HK-2 (cell line): ENCODE measurements at regions not wholly inside any gene's neighbourhood (a gene's known extent, or its start where the extent isn't known, plus 50 kb on each side); places are given as distances from the start of the nearest gene placed in this dataset.

Experiments
- DNase-seq: peaks from one replicate; pipeline ENCODE4 v3.0.0-alpha.2; 2018; ENCODE audit not compliant: unreplicated experiment

- DNase-seq, result no peak
Observed at GRCh38 chr10:42973411-42973810, 103.5 kb upstream of the RET start.

GRCh38 chr10:42973870-42974692, 102.8 kb upstream of the RET start:
- DNase-seq, result no peak

GRCh38 chr10:42974693-42975002, 102.2 kb upstream of the RET start:
- DNase-seq, result no peak

DNA sequence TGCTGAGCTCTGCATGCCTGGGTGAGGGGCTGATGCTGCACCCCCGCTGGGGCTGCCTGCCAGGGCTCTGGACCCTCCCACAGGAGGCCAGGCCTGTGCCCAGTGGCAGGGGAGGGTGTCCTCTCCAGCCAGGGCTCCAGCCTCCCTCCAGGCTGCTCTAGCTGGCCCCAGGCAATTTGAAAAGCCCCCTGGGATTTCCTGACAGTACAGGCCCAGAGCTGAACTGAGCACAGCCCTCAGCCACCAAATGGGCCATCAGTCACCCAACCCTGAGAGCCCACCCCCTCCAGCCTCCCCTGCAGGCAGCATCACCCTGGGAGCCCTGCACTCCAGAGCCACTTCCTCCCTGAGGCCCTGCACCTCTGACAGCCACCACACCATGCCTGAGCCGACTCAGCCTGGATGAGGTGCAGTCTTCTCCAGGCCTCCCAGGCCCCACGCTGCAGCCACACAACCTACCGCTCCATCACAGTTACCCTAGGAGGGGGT, 101.8 kb upstream of the RET start:
- no peak for DNase-seq

- DNase-seq, result no peak
Observed at GRCh38 chr10:42975558-42976340, 101.1 kb upstream of the RET start.

- no peak for DNase-seq
Observed at GRCh38 chr10:42976351-42977031, 100.4 kb upstream of the RET start.

GRCh38 chr10:42977032-42977416, 99.8 kb upstream of the RET start:
- DNase-seq, result no peak

- DNase-seq, result no peak
Observed at GRCh38 chr10:42979181-42979580, 97.7 kb upstream of the RET start.

GRCh38 chr10:42979721-42980467, 97.0 kb upstream of the RET start:
- no peak for DNase-seq

- no peak for DNase-seq
Observed at GRCh38 chr10:42980553-42981357, 96.1 kb upstream of the RET start.

- DNase-seq, result no peak
Observed at GRCh38 chr10:42981358-42982236, 95.3 kb upstream of the RET start.

GRCh38 chr10:42982891-42983506, 93.9 kb upstream of the RET start:
- no peak for DNase-seq

DNA sequence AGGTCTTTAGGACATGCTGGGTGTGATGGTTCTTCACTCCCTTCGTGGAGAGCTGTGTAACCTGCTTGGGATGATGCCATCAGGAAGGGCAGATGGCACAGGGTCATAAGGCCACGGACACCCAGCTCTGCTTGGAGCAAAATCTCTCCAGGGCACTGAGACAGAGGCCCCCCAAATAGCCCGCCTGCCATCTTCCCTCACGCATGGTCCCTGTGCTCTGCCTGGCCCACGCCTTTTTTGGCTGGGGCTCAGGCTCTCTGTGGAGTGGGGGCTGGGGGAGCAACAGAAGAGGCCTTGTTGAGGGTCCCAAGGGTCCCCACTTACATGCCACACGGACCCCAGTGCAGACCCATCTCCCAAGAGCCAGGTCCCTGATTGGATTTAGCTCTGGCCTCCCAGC, 93.3 kb upstream of the RET start:
- no peak for DNase-seq

DNA sequence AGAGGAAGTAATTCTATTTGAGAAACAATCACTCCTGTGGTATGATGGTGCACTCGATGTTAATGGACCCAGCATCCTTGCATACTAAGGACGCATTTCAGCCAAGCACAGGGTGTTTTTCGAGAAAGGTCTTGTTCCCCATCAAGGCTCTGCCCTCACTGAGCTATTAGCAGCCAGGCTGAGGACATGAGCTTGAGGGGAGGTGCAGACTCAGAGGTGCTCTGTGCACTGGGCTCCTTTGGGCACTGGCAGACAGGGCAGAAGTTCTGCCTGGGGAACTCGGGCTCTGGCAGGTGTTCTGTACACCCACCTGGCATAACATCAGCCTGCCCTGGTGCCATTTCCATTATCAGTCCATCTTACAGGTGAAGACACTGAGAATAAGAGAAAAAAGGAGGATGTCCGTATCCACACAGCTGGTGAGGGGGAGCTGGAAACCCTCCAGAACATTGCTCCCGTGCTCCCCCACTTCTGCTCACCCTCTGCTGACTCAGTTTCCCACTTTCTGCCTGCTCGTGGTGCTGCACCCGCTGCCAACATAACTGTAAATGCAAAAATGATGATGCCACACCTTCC, 92.7 kb upstream of the RET start:
- no peak for DNase-seq

DNA sequence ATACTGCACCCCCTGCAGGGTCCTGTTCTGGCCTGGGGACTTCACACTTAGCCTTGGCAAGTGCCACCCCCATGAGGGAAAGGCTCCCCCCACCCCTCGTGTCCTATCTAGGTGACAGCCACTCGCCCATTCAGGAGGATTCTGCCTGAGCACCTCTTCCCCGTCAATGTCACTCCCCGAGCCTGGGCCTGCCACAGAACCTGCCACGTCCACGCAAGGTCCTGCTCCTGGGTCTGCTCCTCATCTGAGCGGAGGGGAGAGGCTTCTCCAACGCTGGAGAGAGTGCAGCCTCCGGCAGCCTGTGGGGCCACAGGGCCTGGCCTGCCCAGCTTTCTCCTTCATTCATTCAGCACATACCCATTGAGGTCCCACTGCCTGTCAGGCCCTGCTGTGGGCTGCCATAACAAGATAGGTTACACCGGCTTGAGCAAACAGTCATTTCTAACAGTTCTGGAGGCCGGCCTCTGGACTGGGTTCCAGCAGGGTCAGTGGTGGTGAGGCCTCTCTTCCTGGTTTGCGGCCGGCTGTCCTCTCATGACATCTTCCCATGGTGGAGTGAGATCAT, 92.0 kb upstream of the RET start:
- no peak for DNase-seq

DNA sequence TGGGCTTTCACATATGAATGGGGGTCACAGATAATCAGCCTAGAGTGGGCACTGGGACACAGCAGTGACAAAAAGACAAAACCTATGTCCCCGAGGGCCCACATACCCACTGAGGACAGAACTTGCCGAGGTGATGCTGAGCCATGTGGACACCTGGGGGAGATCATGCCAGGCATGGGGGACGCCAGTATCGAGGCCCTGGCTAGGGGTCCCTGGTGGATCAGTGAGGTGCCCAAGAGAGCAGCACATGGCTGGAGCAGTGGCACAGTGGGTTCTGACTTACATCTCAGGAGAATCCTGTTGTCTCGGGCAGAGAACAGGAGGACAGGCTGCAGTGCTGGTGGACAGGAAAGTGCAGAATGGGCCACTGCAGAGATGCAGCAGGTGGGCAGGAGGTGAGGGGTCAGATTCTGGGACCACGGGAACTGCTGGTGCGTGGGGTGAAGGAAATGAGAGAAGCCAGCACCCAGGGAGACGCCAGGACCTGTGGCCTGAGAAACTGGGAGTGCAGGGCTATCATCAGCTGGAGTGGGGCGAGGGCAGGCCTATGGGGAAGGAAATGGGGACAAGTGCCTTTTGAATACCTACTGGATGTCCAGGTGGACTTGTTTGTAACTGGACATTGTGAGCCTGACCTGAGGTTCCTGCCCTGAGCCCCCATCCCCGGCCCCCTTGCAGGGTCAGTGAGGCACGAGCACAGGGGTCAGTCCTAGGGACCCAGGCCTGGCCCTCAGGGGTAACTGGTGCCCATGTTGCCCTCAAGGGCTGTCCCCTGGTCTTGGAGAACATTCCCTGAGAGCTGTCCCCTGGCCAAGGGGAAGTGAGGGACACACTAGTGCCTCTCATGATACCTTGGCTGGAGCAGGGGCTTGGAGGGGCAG, 91.2 kb upstream of the RET start:
- no peak for DNase-seq

GRCh38 chr10:42986633-42987032, 90.2 kb upstream of the RET start:
- no peak for DNase-seq

DNA sequence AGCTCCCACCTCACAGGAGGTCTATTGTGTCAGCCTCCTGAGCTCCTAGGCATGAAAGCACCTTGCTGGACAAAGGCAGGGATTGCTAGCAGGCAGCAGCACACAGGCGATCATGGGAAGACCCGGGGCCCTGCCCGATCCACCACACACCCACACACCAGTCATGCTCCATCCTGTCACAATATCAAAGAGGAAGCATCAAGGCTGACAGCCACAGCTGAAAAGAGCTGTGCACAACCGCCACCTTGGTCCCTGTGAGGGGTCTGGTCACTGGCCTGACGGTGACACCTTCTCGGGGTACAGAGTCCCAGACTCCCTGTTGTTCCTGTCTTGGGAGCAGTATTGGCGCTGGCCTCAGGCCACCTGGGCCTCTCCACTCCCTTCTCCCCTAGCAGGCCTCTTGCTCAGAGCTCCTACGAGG, 89.7 kb upstream of the RET start:
- no peak for DNase-seq
